ENCODE measurements at regions not wholly inside any gene's neighbourhood (a gene's known extent, or its start where the extent isn't known, plus 50 kb on each side); places are given as distances from the start of the nearest gene placed in this dataset.

DNA sequence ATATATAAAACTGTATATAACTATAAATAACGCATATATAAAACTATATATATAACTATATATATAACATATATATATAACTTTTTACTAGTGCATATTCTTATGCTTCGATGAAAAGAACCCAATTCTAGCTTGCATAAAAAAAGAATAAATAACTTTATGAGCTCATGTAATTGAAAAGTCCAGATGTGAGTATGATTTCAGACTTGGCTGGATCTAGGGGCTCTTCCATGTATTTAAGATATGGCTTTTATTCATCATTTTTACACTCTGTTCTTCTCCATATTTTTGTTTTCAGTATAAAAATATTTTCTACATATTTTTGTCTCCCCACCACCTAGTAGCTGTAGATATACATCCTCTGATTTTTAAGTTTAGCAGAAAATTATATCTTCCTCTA is 417.5 kb downstream of the CDH11 start:
- WGBS (ENCODE audit: extremely low coverage, insufficient read length, low lambda C conversion rate), result 100% methylated on average over 1 of the region's 2 CpGs
- Histone ChIP-seq H3K79me1 (ENCODE audit: insufficient read depth, low read depth, low read length, poor library complexity, severe bottlenecking) (no peaks in the 10 kb centered on the region), H3K56ac (ENCODE audit: insufficient read length, low read depth, low read length) (no peak overlapping the region), H2BK120ac (ENCODE audit: low read depth, low read length, poor library complexity, severe bottlenecking) (no peak overlapping the region), H4K20me1 (ENCODE audit: control insufficient read depth, insufficient read depth, insufficient read length) (no peaks in the 10 kb centered on the region), H3K14ac (ENCODE audit: insufficient read depth, low read length) (no peak overlapping the region), H2BK5ac (ENCODE audit: insufficient read length, low read length) (no peak overlapping the region), H3T11ph (ENCODE audit: low read length) (no peak overlapping the region), H2AFZ (ENCODE audit: low read length) (no peak overlapping the region), H3K27ac (ENCODE audit: insufficient read length, low read depth, low read length) (no peak overlapping the region), H3K27me3 (ENCODE audit: insufficient read depth, low read length) (no peaks in the 10 kb centered on the region), H3K9ac (ENCODE audit: extremely low read depth, insufficient read length, low read length) (no peak overlapping the region), H2BK20ac (ENCODE audit: low read depth, low read length, poor library complexity, severe bottlenecking) (no peak overlapping the region), H4K8ac (replicated peaks; ENCODE audit: insufficient read length, low read depth, low read length) (no peak overlapping the region), H2BK12ac (ENCODE audit: insufficient read length, low read depth, low read length) (no peak overlapping the region), H2BK15ac (ENCODE audit: low read depth, low read length) (no peak overlapping the region), H3K9me3 (ENCODE audit: control insufficient read depth, low read depth, low read length) (no peaks in the 10 kb centered on the region), H3K23me2 (ENCODE audit: insufficient read length, low read depth, low read length, poor library complexity, severe bottlenecking) (no peaks in the 10 kb centered on the region), H3K4me2 (ENCODE audit: insufficient read depth, insufficient read length, low read length) (no peak overlapping the region), H2AK5ac (ENCODE audit: insufficient read length, low read length) (no peak overlapping the region), H4K5ac (ENCODE audit: insufficient read length, low read depth, low read length) (no peak overlapping the region), H4K91ac (ENCODE audit: insufficient read length, low read depth, low read length) (no peak overlapping the region), H3K18ac (ENCODE audit: insufficient read length, low read depth, low read length) (no peak overlapping the region), H3K79me2 (ENCODE audit: insufficient read depth, low read length) (no peaks in the 10 kb centered on the region), H3K4me1 (ENCODE audit: insufficient read depth, low read length) (no peaks in the 10 kb centered on the region), H3K23ac (ENCODE audit: insufficient read length, low read depth, low read length) (no peak overlapping the region), H3K4ac (ENCODE audit: low read depth, low read length) (no peak overlapping the region)
- Mint-ChIP-seq H3K4me1 (no peaks in the 10 kb centered on the region), H3K9me3 (no peaks in the 10 kb centered on the region), H3K4me3 (no peak overlapping the region), H3K27me3 (ENCODE audit: low read depth) (no peaks in the 10 kb centered on the region), H3K36me3 (ENCODE audit: insufficient read depth in 1 of 3, low read depth in 3 of 3) (no peaks in the 10 kb centered on the region), H3K27ac (no peak overlapping the region)
- TF ChIP-seq, protein P1, sequence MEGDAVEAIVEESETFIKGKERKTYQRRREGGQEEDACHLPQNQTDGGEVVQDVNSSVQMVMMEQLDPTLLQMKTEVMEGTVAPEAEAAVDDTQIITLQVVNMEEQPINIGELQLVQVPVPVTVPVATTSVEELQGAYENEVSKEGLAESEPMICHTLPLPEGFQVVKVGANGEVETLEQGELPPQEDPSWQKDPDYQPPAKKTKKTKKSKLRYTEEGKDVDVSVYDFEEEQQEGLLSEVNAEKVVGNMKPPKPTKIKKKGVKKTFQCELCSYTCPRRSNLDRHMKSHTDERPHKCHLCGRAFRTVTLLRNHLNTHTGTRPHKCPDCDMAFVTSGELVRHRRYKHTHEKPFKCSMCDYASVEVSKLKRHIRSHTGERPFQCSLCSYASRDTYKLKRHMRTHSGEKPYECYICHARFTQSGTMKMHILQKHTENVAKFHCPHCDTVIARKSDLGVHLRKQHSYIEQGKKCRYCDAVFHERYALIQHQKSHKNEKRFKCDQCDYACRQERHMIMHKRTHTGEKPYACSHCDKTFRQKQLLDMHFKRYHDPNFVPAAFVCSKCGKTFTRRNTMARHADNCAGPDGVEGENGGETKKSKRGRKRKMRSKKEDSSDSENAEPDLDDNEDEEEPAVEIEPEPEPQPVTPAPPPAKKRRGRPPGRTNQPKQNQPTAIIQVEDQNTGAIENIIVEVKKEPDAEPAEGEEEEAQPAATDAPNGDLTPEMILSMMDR (conservative IDR thresholded peaks at IDR 0.05), result no peak
- no peak for DNase-seq

Measured in H9 (cell line).